Prostate gland (tissue), 2 donors: ENCODE measurements at regions not wholly inside any gene's neighbourhood (a gene's known extent, or its start where the extent isn't known, plus 50 kb on each side); places are given as distances from the start of the nearest gene placed in this dataset.
"Not testable (repeated sequence)": the region's sequence is repeated elsewhere in the genome, so short reads cannot be mapped to it uniquely, and the experiment has no call there.

Experiments used
- CTCF ChIP-seq, 4 experiments: fragments of 200-600 bp in 2 of 4; fragments of 450-650 bp in 2 of 4; sonication (generic) in 2 of 4; IDR thresholded peaks; 1 replicate in 3 of 4; 2 replicates in 1 of 4; pipeline ENCODE4 v1.5.1; 2016 to 2019; ENCODE audit warnings: antibody characterized with exemption in 4 of 4, mild to moderate bottlenecking in 2 of 4, moderate library complexity in 2 of 4
- POLR2A ChIP-seq: fragments of 450-650 bp; IDR thresholded peaks from one replicate; pipeline ENCODE4 v1.6.1; 2016; ENCODE audit warnings: antibody characterized with exemption, mild to moderate bottlenecking
- POLR2AphosphoS5 ChIP-seq: sonication (generic); formaldehyde crosslinking; IDR thresholded peaks from one replicate; pipeline ENCODE4 v1.6.1; 2017; ENCODE audit warnings: antibody characterized with exemption

GRCh38 chr20:26094498-26094897, 397.8 kb upstream of the ZNF337 start:
- not testable (repeated sequence) for TF ChIP-seq CTCF (IDR thresholded peaks at IDR 0.05); POLR2A; POLR2AphosphoS5
